ENCODE measurements at regions not wholly inside any gene's neighbourhood (a gene's known extent, or its start where the extent isn't known, plus 50 kb on each side); places are given as distances from the start of the nearest gene placed in this dataset.

- TF ChIP-seq PRDM15 (CRISPR knock-in tag; IDR thresholded peaks at IDR 0.05) (no peak), HMGXB4 (CRISPR knock-in tag; IDR thresholded peaks at IDR 0.05) (no peak), CREM (CRISPR knock-in tag; IDR thresholded peaks at IDR 0.05) (no peak), ZNF232 (CRISPR knock-in tag; IDR thresholded peaks at IDR 0.05) (no peak), EMX1 (CRISPR knock-in tag; IDR thresholded peaks at IDR 0.05) (no peak), ZBTB43 (CRISPR knock-in tag; IDR thresholded peaks at IDR 0.05) (no peak)
Measured at GRCh38 chr9:109974143-109974917, 194.3 kb downstream of the PALM2AKAP2 start (continued).

- Mint-ChIP-seq H3K4me3 (no peak overlapping the region), H3K4me1 (no peaks in the 10 kb centered on the region), H3K27ac (no peak overlapping the region), H3K9me3 (no peaks in the 10 kb centered on the region), H3K27me3 (ENCODE audit: low read depth) (no peaks in the 10 kb centered on the region), H3K36me3 (no peaks in the 10 kb centered on the region)
- no peak for DNase-seq (ENCODE audit: low spot score)
- CTCF ChIA-PET: no interaction called here
- ATAC-seq: no peak
- TF ChIP-seq ELF4 (CRISPR knock-in tag; IDR thresholded peaks at IDR 0.05; ENCODE audit: low read depth) (no peak), ZNF512 (CRISPR knock-in tag; IDR thresholded peaks at IDR 0.05; ENCODE audit: borderline replicate concordance) (no peak), FOXP4 (CRISPR knock-in tag; IDR thresholded peaks at IDR 0.05) (no peak), ZNF281 (CRISPR knock-in tag; IDR thresholded peaks at IDR 0.05) (no peak), ZNF232 (CRISPR knock-in tag; IDR thresholded peaks at IDR 0.05) (no peak), KAT7 (CRISPR knock-in tag; IDR thresholded peaks at IDR 0.05; ENCODE audit: borderline replicate concordance) (no peak), SP1 (CRISPR knock-in tag; conservative IDR thresholded peaks at IDR 0.05) (no peak), ZNF219 (CRISPR knock-in tag; IDR thresholded peaks at IDR 0.05; ENCODE audit: borderline replicate concordance) (no peak), GRHL2 (CRISPR knock-in tag; IDR thresholded peaks at IDR 0.05; ENCODE audit: insufficient replicate concordance, severe bottlenecking) (no peak), JUN (CRISPR knock-in tag; IDR thresholded peaks at IDR 0.05) (no peak), USF2 (CRISPR knock-in tag; IDR thresholded peaks at IDR 0.05) (no peak), ATF1 (CRISPR knock-in tag; IDR thresholded peaks at IDR 0.05) (no peak)
- POLR2A ChIA-PET: interaction anchor here (0.6 kb wide), 1 partner anchor 72 kb away, joined by 4 read pairs; no protein-coding TSS in a partner anchor
Measured at GRCh38 chr9:109974918-109975276, 194.9 kb downstream of the PALM2AKAP2 start.

All from WTC11 (cell line).